GM23338 (cell line): ENCODE measurements at regions not wholly inside any gene's neighbourhood (a gene's known extent, or its start where the extent isn't known, plus 50 kb on each side); places are given as distances from the start of the nearest gene placed in this dataset.

Experiments
- ATAC-seq: fragments of 200-7000 bp; cut with Tn5 transposase; 3 replicates; pipeline ENCODE4 v1.9.1; 2020
- DNase-seq: peaks from one replicate; pipeline ENCODE4 v3.0.0-alpha.2; 2015; ENCODE audit warnings: low spot score
- H2AFZ ChIP-seq: fragments of 200-600 bp; sonication (generic); 2 replicates; pipeline ENCODE4 v1.8.0; 2016; ENCODE audit warnings: antibody characterized with exemption, mild to moderate bottlenecking, moderate library complexity
- H3F3A ChIP-seq: fragments of 200-600 bp; sonication (generic); replicated peaks from 2 replicates; pipeline ENCODE4 v1.8.0; 2017; ENCODE audit warnings: antibody characterized with exemption, mixed run types, low read depth
- H3K27ac ChIP-seq: fragments of 200-600 bp; sonication (generic); 2 replicates; pipeline ENCODE4 v1.6.1; 2016; ENCODE audit warnings: low read depth
- H3K27me3 ChIP-seq: fragments of 200-600 bp; sonication (generic); 2 replicates; pipeline ENCODE4 v1.8.0; 2016; ENCODE audit warnings: mild to moderate bottlenecking, mixed run types, moderate library complexity; ENCODE audit not compliant: insufficient read depth
- H3K36me3 ChIP-seq: fragments of 200-600 bp; sonication (generic); 2 replicates; pipeline ENCODE4 v1.8.0; 2016; ENCODE audit warnings: mild to moderate bottlenecking; ENCODE audit not compliant: insufficient read depth
- H3K4me1 ChIP-seq: fragments of 200-600 bp; sonication (generic); 2 replicates; pipeline ENCODE4 v1.8.0; 2016; ENCODE audit warnings: mild to moderate bottlenecking, moderate library complexity; ENCODE audit not compliant: insufficient read depth
- H3K4me2 ChIP-seq: fragments of 200-600 bp; sonication (generic); 2 replicates; pipeline ENCODE4 v1.7.1; 2017; ENCODE audit warnings: mixed run types
- H3K4me3 ChIP-seq: fragments of 200-600 bp; sonication (generic); 2 replicates; pipeline ENCODE4 v1.6.1; 2016; ENCODE audit warnings: mixed run types
- H3K79me2 ChIP-seq: fragments of 200-600 bp; sonication (generic); replicated peaks from 2 replicates; pipeline ENCODE4 v1.8.0; 2017; ENCODE audit warnings: mild to moderate bottlenecking; ENCODE audit not compliant: insufficient read depth
- H3K9me2 ChIP-seq: fragments of 200-600 bp; sonication (generic); 2 replicates; pipeline ENCODE4 v1.8.0; 2017; ENCODE audit not compliant: insufficient read depth
- H4K20me1 ChIP-seq: fragments of 200-600 bp; sonication (generic); replicated peaks from 2 replicates; pipeline ENCODE4 v1.8.0; 2017; ENCODE audit warnings: mild to moderate bottlenecking; ENCODE audit not compliant: insufficient read depth
- H3K27ac Mint-ChIP-seq: 2 replicates; pipeline ENCODE4 v1.8.0; 2020; ENCODE audit warnings: inconsistent platforms, mild to moderate bottlenecking, moderate library complexity, mixed read lengths
- H3K27me3 Mint-ChIP-seq: 3 replicates; pipeline ENCODE4 v1.8.0; 2022; ENCODE audit warnings: low read depth, mild to moderate bottlenecking, moderate library complexity, mixed read lengths, inconsistent platforms; ENCODE audit not compliant: insufficient read depth, poor library complexity
- H3K36me3 Mint-ChIP-seq: 3 replicates; pipeline ENCODE4 v1.8.0; 2021; ENCODE audit warnings: low read depth, mild to moderate bottlenecking, inconsistent platforms, moderate library complexity, mixed read lengths
- H3K4me1 Mint-ChIP-seq: 3 replicates; pipeline ENCODE4 v1.8.0; 2020; ENCODE audit warnings: mild to moderate bottlenecking, inconsistent platforms, mixed read lengths
- H3K4me3 Mint-ChIP-seq: 3 replicates; pipeline ENCODE4 v1.8.0; 2021; ENCODE audit warnings: moderate library complexity, mild to moderate bottlenecking, inconsistent platforms, mixed read lengths
- H3K9me3 Mint-ChIP-seq: 3 replicates; pipeline ENCODE4 v1.8.0; 2020; ENCODE audit warnings: moderate library complexity, mild to moderate bottlenecking, inconsistent platforms, mixed read lengths
- CREB1 ChIP-seq: fragments of 250-450 bp; sonication (Bioruptor Pico); IDR thresholded peaks from 2 replicates; pipeline ENCODE4 v1.5.0; 2020; ENCODE audit warnings: low read depth, mild to moderate bottlenecking, moderate library complexity
- CTCF ChIP-seq, 2 experiments: fragments of 200-600 bp in 1 of 2; sonication (generic) in 1 of 2; conservative IDR thresholded peaks; 2 replicates each; pipeline versions ENCODE4 v1.5.1 to v1.6.1; 2016 to 2017; ENCODE audit warnings: antibody characterized with exemption in 2 of 2, low read depth in 2 of 2, mild to moderate bottlenecking in 2 of 2, moderate library complexity in 1 of 2
- ETS1 ChIP-seq: IDR thresholded peaks from 2 replicates; pipeline ENCODE4 v1.6.1; 2016; ENCODE audit warnings: antibody characterized with exemption
- EZH2 ChIP-seq: fragments of 200-600 bp; sonication (generic); IDR thresholded peaks from one replicate; pipeline ENCODE4 v1.8.0; 2017; ENCODE audit warnings: antibody characterized with exemption, mild to moderate bottlenecking, low read depth; ENCODE audit not compliant: unreplicated experiment
- EZH2phosphoT487 ChIP-seq: fragments of 200-600 bp; sonication (generic); IDR thresholded peaks from one replicate; pipeline ENCODE4 v1.8.1; 2018; ENCODE audit warnings: antibody characterized with exemption; ENCODE audit not compliant: unreplicated experiment
- JUNB ChIP-seq: IDR thresholded peaks from one replicate; pipeline ENCODE4 v1.6.1; 2016; ENCODE audit warnings: antibody characterized with exemption; ENCODE audit not compliant: unreplicated experiment
- NANOG ChIP-seq: IDR thresholded peaks from 2 replicates; pipeline ENCODE4 v1.6.1; 2016; ENCODE audit warnings: antibody characterized with exemption, borderline replicate concordance
- POLR2AphosphoS5 ChIP-seq: IDR thresholded peaks from 2 replicates; pipeline ENCODE4 v1.6.1; 2016; ENCODE audit warnings: antibody characterized with exemption, low read depth
- STAT1 ChIP-seq: IDR thresholded peaks from one replicate; pipeline ENCODE4 v1.6.1; 2016; ENCODE audit warnings: antibody characterized with exemption; ENCODE audit not compliant: unreplicated experiment
- ZNF114 ChIP-seq: fragments of 250-450 bp; sonication (Bioruptor Pico); IDR thresholded peaks from 2 replicates; pipeline ENCODE4 v1.5.0; 2020; ENCODE audit warnings: mild to moderate bottlenecking, moderate library complexity
- ZNF331 ChIP-seq: fragments of 250-450 bp; sonication (Bioruptor Pico); IDR thresholded peaks from 2 replicates; pipeline ENCODE4 v1.5.0; 2020; ENCODE audit warnings: low read depth, mild to moderate bottlenecking, moderate library complexity
- TF ChIP-seq, protein P1 (sequence below): fragments of 250-450 bp; sonication (Bioruptor Pico); IDR thresholded peaks from 2 replicates; pipeline ENCODE4 v1.5.0; 2020; ENCODE audit warnings: mild to moderate bottlenecking, moderate library complexity
- TF ChIP-seq, protein P2 (sequence below): IDR thresholded peaks from one replicate; pipeline ENCODE4 v1.6.1; 2018; ENCODE audit warnings: antibody characterized with exemption; ENCODE audit not compliant: unreplicated experiment

DNA sequence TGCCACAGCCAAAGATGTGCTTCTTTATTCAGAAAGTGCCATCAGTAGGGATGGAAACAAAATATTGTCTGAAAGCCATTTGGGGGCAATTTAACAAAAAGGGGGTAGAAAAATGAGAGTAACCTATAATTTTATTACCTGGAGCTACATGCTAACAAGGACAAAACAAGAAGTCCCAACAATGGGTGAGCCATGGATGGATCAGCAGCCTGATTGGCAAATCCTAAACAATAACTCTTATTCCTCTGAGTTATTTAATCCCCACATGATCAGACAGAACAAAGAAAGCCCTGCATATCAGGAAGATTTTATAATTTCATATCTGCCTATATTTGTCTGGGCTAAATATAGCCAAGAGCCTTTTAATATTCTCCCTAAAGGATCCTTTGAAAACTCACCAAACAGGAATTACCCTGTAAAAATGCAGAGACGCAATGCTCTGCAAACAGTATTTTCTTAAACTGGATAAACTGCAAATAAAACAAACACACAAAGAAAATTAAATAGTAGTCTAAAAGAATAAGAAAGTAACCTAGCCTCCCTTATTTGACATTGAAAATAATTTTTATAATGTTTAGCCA, 483.4 kb downstream of the ZNF608 start:
- Histone ChIP-seq H4K20me1 (no peaks in the 10 kb centered on the region), H3K27ac (peak overlapping the region; percentile 48; the same call in 1 of the 2 replicates), H3K27me3 (no peaks in the 10 kb centered on the region), H3K79me2 (no peaks in the 10 kb centered on the region), H3F3A (no peaks in the 10 kb centered on the region), H3K4me3 (no peak overlapping the region), H3K9me2 (peaks cover 13% of the 10 kb centered on the region), H3K36me3 (no peaks in the 10 kb centered on the region), H3K4me2 (peak overlapping the region; percentile 30), H3K4me1 (peaks cover 37% of the 10 kb centered on the region), H2AFZ (no peak overlapping the region)
- Mint-ChIP-seq H3K9me3 (0 out of 3 replicates have a peak, but pooled peaks cover 6% of the 10 kb centered on the region), H3K27ac (no peak overlapping the region), H3K27me3 (no peaks in the 10 kb centered on the region), H3K4me1 (peaks cover 5% of the 10 kb centered on the region), H3K4me3 (no peak overlapping the region), H3K36me3 (peaks cover 18% of the 10 kb centered on the region)
- no peak for TF ChIP-seq JUNB
- TF ChIP-seq CTCF (conservative IDR thresholded peaks at IDR 0.05; ENCODE audit: low read depth in 2 of 2) = no peak
- no peak for TF ChIP-seq POLR2AphosphoS5
- no peak for TF ChIP-seq EZH2phosphoT487
- TF ChIP-seq, protein P1, sequence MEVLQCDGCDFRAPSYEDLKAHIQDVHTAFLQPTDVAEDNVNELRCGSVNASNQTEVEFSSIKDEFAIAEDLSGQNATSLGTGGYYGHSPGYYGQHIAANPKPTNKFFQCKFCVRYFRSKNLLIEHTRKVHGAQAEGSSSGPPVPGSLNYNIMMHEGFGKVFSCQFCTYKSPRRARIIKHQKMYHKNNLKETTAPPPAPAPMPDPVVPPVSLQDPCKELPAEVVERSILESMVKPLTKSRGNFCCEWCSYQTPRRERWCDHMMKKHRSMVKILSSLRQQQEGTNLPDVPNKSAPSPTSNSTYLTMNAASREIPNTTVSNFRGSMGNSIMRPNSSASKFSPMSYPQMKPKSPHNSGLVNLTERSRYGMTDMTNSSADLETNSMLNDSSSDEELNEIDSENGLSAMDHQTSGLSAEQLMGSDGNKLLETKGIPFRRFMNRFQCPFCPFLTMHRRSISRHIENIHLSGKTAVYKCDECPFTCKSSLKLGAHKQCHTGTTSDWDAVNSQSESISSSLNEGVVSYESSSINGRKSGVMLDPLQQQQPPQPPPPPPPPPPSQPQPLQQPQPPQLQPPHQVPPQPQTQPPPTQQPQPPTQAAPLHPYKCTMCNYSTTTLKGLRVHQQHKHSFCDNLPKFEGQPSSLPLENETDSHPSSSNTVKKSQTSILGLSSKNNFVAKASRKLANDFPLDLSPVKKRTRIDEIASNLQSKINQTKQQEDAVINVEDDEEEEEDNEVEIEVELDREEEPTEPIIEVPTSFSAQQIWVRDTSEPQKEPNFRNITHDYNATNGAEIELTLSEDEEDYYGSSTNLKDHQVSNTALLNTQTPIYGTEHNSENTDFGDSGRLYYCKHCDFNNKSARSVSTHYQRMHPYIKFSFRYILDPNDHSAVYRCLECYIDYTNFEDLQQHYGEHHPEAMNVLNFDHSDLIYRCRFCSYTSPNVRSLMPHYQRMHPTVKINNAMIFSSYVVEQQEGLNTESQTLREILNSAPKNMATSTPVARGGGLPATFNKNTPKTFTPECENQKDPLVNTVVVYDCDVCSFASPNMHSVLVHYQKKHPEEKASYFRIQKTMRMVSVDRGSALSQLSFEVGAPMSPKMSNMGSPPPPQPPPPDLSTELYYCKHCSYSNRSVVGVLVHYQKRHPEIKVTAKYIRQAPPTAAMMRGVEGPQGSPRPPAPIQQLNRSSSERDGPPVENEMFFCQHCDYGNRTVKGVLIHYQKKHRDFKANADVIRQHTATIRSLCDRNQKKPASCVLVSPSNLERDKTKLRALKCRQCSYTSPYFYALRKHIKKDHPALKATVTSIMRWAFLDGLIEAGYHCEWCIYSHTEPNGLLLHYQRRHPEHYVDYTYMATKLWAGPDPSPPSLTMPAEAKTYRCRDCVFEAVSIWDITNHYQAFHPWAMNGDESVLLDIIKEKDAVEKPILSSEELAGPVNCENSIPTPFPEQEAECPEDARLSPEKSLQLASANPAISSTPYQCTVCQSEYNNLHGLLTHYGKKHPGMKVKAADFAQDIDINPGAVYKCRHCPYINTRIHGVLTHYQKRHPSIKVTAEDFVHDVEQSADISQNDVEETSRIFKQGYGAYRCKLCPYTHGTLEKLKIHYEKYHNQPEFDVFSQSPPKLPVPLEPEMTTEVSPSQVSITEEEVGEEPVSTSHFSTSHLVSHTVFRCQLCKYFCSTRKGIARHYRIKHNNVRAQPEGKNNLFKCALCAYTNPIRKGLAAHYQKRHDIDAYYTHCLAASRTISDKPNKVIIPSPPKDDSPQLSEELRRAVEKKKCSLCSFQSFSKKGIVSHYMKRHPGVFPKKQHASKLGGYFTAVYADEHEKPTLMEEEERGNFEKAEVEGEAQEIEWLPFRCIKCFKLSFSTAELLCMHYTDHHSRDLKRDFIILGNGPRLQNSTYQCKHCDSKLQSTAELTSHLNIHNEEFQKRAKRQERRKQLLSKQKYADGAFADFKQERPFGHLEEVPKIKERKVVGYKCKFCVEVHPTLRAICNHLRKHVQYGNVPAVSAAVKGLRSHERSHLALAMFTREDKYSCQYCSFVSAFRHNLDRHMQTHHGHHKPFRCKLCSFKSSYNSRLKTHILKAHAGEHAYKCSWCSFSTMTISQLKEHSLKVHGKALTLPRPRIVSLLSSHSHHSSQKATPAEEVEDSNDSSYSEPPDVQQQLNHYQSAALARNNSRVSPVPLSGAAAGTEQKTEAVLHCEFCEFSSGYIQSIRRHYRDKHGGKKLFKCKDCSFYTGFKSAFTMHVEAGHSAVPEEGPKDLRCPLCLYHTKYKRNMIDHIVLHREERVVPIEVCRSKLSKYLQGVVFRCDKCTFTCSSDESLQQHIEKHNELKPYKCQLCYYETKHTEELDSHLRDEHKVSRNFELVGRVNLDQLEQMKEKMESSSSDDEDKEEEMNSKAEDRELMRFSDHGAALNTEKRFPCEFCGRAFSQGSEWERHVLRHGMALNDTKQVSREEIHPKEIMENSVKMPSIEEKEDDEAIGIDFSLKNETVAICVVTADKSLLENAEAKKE (CRISPR knock-in tag) = no peak
- TF ChIP-seq ZNF114 = no peak
- TF ChIP-seq EZH2 = no peak
- TF ChIP-seq NANOG = no peak
- TF ChIP-seq STAT1 = no peak
- TF ChIP-seq ZNF331 = no peak
- TF ChIP-seq, protein P2, sequence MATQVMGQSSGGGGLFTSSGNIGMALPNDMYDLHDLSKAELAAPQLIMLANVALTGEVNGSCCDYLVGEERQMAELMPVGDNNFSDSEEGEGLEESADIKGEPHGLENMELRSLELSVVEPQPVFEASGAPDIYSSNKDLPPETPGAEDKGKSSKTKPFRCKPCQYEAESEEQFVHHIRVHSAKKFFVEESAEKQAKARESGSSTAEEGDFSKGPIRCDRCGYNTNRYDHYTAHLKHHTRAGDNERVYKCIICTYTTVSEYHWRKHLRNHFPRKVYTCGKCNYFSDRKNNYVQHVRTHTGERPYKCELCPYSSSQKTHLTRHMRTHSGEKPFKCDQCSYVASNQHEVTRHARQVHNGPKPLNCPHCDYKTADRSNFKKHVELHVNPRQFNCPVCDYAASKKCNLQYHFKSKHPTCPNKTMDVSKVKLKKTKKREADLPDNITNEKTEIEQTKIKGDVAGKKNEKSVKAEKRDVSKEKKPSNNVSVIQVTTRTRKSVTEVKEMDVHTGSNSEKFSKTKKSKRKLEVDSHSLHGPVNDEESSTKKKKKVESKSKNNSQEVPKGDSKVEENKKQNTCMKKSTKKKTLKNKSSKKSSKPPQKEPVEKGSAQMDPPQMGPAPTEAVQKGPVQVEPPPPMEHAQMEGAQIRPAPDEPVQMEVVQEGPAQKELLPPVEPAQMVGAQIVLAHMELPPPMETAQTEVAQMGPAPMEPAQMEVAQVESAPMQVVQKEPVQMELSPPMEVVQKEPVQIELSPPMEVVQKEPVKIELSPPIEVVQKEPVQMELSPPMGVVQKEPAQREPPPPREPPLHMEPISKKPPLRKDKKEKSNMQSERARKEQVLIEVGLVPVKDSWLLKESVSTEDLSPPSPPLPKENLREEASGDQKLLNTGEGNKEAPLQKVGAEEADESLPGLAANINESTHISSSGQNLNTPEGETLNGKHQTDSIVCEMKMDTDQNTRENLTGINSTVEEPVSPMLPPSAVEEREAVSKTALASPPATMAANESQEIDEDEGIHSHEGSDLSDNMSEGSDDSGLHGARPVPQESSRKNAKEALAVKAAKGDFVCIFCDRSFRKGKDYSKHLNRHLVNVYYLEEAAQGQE = no peak
- no peak for TF ChIP-seq CREB1 (CRISPR knock-in tag)
- no peak for TF ChIP-seq ETS1
- DNase-seq (no peak), ATAC-seq (no peak)
